Endodermal cell (in vitro differentiated cells): ENCODE measurements at regions not wholly inside any gene's neighbourhood (a gene's known extent, or its start where the extent isn't known, plus 50 kb on each side); places are given as distances from the start of the nearest gene placed in this dataset.
A peak's percentile ranks its signal among the peaks of the same experiment; 100 is the strongest.

Experiments used
- DNase-seq: peaks from one replicate; pipeline ENCODE4 v3.0.0-alpha.2; 2017
- H3K27ac ChIP-seq: 2 replicates; pipeline ENCODE4 v1.5.1; 2013; ENCODE audit warnings: mild to moderate bottlenecking, low read depth, low read length, moderate library complexity
- H3K27me3 ChIP-seq: 2 replicates; pipeline ENCODE4 v1.6.1; 2013; ENCODE audit warnings: mild to moderate bottlenecking, low read length, moderate library complexity; ENCODE audit not compliant: insufficient read depth, control insufficient read depth, poor library complexity, severe bottlenecking
- H3K36me3 ChIP-seq: 2 replicates; pipeline ENCODE4 v1.7.0; 2013; ENCODE audit warnings: mild to moderate bottlenecking, low read length, moderate library complexity; ENCODE audit not compliant: control insufficient read depth, insufficient read depth
- H3K4me1 ChIP-seq: one replicate; pipeline ENCODE4 v1.7.0; 2013; ENCODE audit warnings: low read length; ENCODE audit not compliant: control insufficient read depth, insufficient read depth
- H3K4me3 ChIP-seq: 2 replicates; pipeline ENCODE4 v1.5.1; 2013; ENCODE audit warnings: mild to moderate bottlenecking, low read length, moderate library complexity
- H3K9ac ChIP-seq: 2 replicates; pipeline ENCODE4 v1.6.1; 2013; ENCODE audit warnings: mild to moderate bottlenecking, low read length, moderate library complexity; ENCODE audit not compliant: poor library complexity, severe bottlenecking; ENCODE audit errors: extremely low read depth
- H3K9me3 ChIP-seq: 2 replicates; pipeline ENCODE4 v1.6.1; 2013; ENCODE audit warnings: mild to moderate bottlenecking, low read length, moderate library complexity; ENCODE audit not compliant: control insufficient read depth
- H3K27ac Mint-ChIP-seq: 2 replicates; pipeline ENCODE4 v1.8.0; 2020; ENCODE audit warnings: mixed read lengths
- H3K27me3 Mint-ChIP-seq: 2 replicates; pipeline ENCODE4 v1.8.0; 2021; ENCODE audit warnings: mild to moderate bottlenecking, mixed read lengths; ENCODE audit not compliant: insufficient read depth
- H3K36me3 Mint-ChIP-seq: 2 replicates; pipeline ENCODE4 v1.8.0; 2020; ENCODE audit warnings: low read depth, mixed read lengths
- H3K4me1 Mint-ChIP-seq: 2 replicates; pipeline ENCODE4 v1.8.0; 2020; ENCODE audit warnings: mixed read lengths
- H3K4me3 Mint-ChIP-seq: 2 replicates; pipeline ENCODE4 v1.8.0; 2020; ENCODE audit warnings: mild to moderate bottlenecking, moderate library complexity, mixed read lengths
- H3K9me3 Mint-ChIP-seq: 2 replicates; pipeline ENCODE4 v1.8.0; 2020; ENCODE audit warnings: mild to moderate bottlenecking, mixed read lengths
- CTCF ChIP-seq: fragments of 200-600 bp; sonication (generic); conservative IDR thresholded peaks from 2 replicates; pipeline ENCODE4 v1.5.0; 2021; ENCODE audit warnings: antibody characterized with exemption, mild to moderate bottlenecking
- WGBS, 2 experiments: methylation state at CpG; one replicate each; pipeline versions ENCODE4 v1.1.5 to v1.1.7; 2013; ENCODE audit warnings: missing lambda C conversion rate in 2 of 2, mixed read lengths in 1 of 2; ENCODE audit not compliant: insufficient coverage in 1 of 2, insufficient read length in 1 of 2; 5-methylcytosine and 5-hydroxymethylcytosine counted together

GRCh38 chr9:81361296-81361695 lies 328.1 kb downstream of the TLE1 start:
- Histone ChIP-seq H3K4me1 (no peaks in the 10 kb centered on the region), H3K9ac (no peak overlapping the region), H3K27me3 (no peaks in the 10 kb centered on the region), H3K27ac (no peak overlapping the region), H3K36me3 (no peaks in the 10 kb centered on the region), H3K4me3 (no peak overlapping the region), H3K9me3 (peaks cover 17% of the 10 kb centered on the region)
- Mint-ChIP-seq H3K27ac (no peak overlapping the region), H3K4me1 (no peaks in the 10 kb centered on the region), H3K4me3 (no peak overlapping the region), H3K9me3 (peaks cover 21% of the 10 kb centered on the region), H3K36me3 (no peaks in the 10 kb centered on the region), H3K27me3 (no peaks in the 10 kb centered on the region)
- WGBS, 2 experiments: 100% methylated on average over 1 to 2 of the region's 2 CpGs
- no peak for TF ChIP-seq CTCF
- no peak for DNase-seq

GRCh38 chr9:81351166-81351565 lies 338.2 kb downstream of the TLE1 start:
- Histone ChIP-seq H3K9ac (no peak overlapping the region), H3K4me3 (no peak overlapping the region), H3K4me1 (peaks cover 5% of the 10 kb centered on the region), H3K27me3 (no peaks in the 10 kb centered on the region), H3K36me3 (no peaks in the 10 kb centered on the region), H3K9me3 (no peaks in the 10 kb centered on the region), H3K27ac (no peak overlapping the region)
- no peak for DNase-seq
- H3K4me1 Mint-ChIP-seq: peaks cover 17% of the 10 kb centered on the region
- no peak overlapping the region for H3K27ac Mint-ChIP-seq
- no peak for TF ChIP-seq CTCF
- no peaks in the 10 kb centered on the region for H3K27me3 Mint-ChIP-seq
- H3K4me3 Mint-ChIP-seq: no peak overlapping the region
- no peaks in the 10 kb centered on the region for H3K9me3 Mint-ChIP-seq
- no peaks in the 10 kb centered on the region for H3K36me3 Mint-ChIP-seq
- 100% methylated on average over 2 of the region's 2 CpGs; no CpG with 5 or more reads in 1 of the 2 experiments for WGBS, 2 experiments

- Histone ChIP-seq H3K9ac (no peak overlapping the region), H3K9me3 (no peaks in the 10 kb centered on the region), H3K27me3 (no peaks in the 10 kb centered on the region), H3K27ac (peak overlapping the region; percentile 72), H3K4me1 (peaks cover 5% of the 10 kb centered on the region), H3K4me3 (no peak overlapping the region), H3K36me3 (no peaks in the 10 kb centered on the region)
- 90 to 91% methylated on average over 3 of the region's 3 CpGs for WGBS, 2 experiments
- peaks cover 6% of the 10 kb centered on the region for H3K4me1 Mint-ChIP-seq
- H3K27me3 Mint-ChIP-seq: no peaks in the 10 kb centered on the region
- no peak overlapping the region for H3K4me3 Mint-ChIP-seq
- no peaks in the 10 kb centered on the region for H3K36me3 Mint-ChIP-seq
- no peaks in the 10 kb centered on the region for H3K9me3 Mint-ChIP-seq
- DNase-seq: no peak
- no peak overlapping the region for H3K27ac Mint-ChIP-seq
- TF ChIP-seq CTCF: no peak
Observed at GRCh38 chr9:81344366-81344765, 345.0 kb downstream of the TLE1 start.
